ENCODE measurements at regions not wholly inside any gene's neighbourhood (a gene's known extent, or its start where the extent isn't known, plus 50 kb on each side); places are given as distances from the start of the nearest gene placed in this dataset.

DNA sequence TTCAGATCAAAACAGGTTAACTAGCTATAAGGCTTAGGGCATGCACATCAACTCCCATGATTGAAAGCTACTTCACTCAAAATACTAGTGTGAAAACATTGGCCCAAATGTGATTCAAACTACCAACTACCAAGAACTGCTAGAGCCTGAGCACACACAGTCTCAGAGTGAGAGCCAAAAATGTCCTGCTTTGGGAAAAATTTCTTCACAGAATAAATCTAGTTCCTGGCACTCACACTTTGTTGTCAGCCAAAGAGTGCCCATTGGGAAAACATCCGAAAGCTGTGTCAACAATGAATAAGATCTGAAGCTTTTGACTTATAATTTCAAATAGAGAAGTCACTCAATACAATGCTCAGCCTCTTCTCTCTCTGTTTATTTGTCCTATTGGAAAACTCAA, 182.7 kb downstream of the LRATD1 start:
- Mint-ChIP-seq H3K9me3 (peaks cover 0 to 14% (median 7%) of the 10 kb centered on the region in 7 donors), H3K27me3 (ENCODE audit: low read depth in 3 of 3) (no peaks in the 10 kb centered on the region), H3K4me1 (no peaks in the 10 kb centered on the region), H3K27ac (no peak overlapping the region), H3K36me3 (no peaks in the 10 kb centered on the region), H3K4me3 (no peak overlapping the region)
- Histone ChIP-seq H3K79me2 (ENCODE audit: insufficient read depth, low read length) (no peaks in the 10 kb centered on the region), H3K27me3 (ENCODE audit: control insufficient read depth in 2 of 2, insufficient read depth in 2 of 2, low read length in 2 of 2) (no peaks in the 10 kb centered on the region), H3K9ac (ENCODE audit: insufficient read depth, low read length, poor library complexity, severe bottlenecking) (no peak overlapping the region), H3K36me3 (replicated peaks in 1 of 2; ENCODE audit: control insufficient read depth in 1 of 2, insufficient read depth in 2 of 2, low read length in 2 of 2) (no peaks in the 10 kb centered on the region), H4K20me1 (ENCODE audit: insufficient read depth, low read length) (no peaks in the 10 kb centered on the region), H3K27ac (ENCODE audit: low read depth in 1 of 2, low read length in 2 of 2) (no peak overlapping the region), H3K4me3 (replicated peaks in 1 of 3; ENCODE audit: low read depth in 2 of 3, low read length in 3 of 3) (no peak overlapping the region), H3K4me1 (ENCODE audit: control insufficient read depth in 1 of 2, insufficient read depth in 2 of 2, low read length in 2 of 2) (no peaks in the 10 kb centered on the region), H2AFZ (ENCODE audit: insufficient read depth, low read depth, low read length, poor library complexity, severe bottlenecking) (no peak overlapping the region), H3K4me2 (replicated peaks; ENCODE audit: extremely low read depth, low read length, poor library complexity, severe bottlenecking) (no peak overlapping the region), H3K9me3 (replicated peaks in 1 of 2; ENCODE audit: control insufficient read depth in 1 of 2, insufficient read depth in 1 of 2, low read length in 2 of 2) (peaks cover 4 to 15% of the 10 kb centered on the region in 2 donors)
- TF ChIP-seq, protein P1, sequence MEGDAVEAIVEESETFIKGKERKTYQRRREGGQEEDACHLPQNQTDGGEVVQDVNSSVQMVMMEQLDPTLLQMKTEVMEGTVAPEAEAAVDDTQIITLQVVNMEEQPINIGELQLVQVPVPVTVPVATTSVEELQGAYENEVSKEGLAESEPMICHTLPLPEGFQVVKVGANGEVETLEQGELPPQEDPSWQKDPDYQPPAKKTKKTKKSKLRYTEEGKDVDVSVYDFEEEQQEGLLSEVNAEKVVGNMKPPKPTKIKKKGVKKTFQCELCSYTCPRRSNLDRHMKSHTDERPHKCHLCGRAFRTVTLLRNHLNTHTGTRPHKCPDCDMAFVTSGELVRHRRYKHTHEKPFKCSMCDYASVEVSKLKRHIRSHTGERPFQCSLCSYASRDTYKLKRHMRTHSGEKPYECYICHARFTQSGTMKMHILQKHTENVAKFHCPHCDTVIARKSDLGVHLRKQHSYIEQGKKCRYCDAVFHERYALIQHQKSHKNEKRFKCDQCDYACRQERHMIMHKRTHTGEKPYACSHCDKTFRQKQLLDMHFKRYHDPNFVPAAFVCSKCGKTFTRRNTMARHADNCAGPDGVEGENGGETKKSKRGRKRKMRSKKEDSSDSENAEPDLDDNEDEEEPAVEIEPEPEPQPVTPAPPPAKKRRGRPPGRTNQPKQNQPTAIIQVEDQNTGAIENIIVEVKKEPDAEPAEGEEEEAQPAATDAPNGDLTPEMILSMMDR (IDR thresholded peaks at IDR 0.05): no peak
- intact Hi-C loops (cut with micrococcal nuclease): no loop called here
- 71% methylated on average over 1 of the region's 1 CpG for WGBS (ENCODE audit: insufficient coverage)
- DNase-seq: no peak

DNA sequence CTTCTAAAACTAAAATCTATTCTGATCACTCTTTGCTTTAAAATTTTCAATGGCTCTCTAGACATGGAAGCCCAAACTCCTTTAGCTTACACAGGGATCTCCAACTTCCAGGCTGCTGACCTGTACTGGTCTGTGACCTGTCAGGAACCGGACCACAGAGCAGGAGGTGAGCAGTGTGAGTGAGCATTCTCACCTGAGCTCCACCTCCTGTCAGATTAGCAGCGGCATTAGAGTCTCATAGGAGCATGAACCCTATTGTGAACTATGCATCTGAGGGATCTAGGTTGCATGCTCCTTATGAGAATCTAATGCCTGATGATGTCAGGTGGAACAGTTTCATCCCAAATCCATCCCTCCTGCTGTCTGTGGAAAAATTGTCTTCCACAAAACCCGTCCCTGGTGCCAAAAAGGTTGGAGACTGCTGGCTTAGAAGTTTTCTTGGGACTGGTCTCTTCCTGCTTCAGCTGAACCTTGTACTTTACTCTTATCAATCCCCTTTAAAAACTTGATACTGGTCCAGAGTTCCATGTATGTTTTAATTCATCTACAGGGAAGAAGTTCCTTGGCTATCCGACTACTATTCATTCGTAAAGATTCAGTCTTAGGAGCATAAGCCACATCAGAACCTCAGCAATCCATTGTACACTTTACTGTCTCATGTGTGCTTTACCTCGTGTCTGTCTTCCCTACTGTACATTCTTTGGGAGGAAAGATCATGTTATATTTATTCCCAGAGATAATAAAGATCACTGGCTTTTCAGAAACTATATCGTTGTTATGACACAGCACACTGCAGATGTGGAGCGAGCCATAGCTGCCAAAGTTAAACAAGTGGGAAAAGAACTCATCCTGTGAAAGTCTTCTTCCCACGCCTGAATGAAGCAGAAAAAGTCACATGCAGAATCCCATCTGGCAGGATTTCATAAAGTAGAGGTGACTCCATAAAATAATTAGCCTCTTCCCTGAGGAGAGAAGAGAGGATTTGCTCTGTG, 183.8 kb downstream of the LRATD1 start:
- no CpG with 5 or more reads among the region's 9 CpGs for WGBS (ENCODE audit: insufficient coverage)
- no peaks in the 10 kb centered on the region for H3K27me3 ChIP-seq (ENCODE audit: control insufficient read depth in 2 of 2, insufficient read depth in 2 of 2, low read length in 2 of 2)

More for the DNA sequence above, 183.8 kb downstream of the LRATD1 start:
- Histone ChIP-seq H4K20me1 (ENCODE audit: insufficient read depth, low read length) (no peaks in the 10 kb centered on the region), H3K79me2 (ENCODE audit: insufficient read depth, low read length) (no peaks in the 10 kb centered on the region), H3K27ac (ENCODE audit: low read depth in 1 of 2, low read length in 2 of 2) (no peak overlapping the region), H3K4me3 (replicated peaks in 1 of 3; ENCODE audit: low read depth in 2 of 3, low read length in 3 of 3) (no peak overlapping the region), H3K9me3 (replicated peaks in 1 of 2; ENCODE audit: control insufficient read depth in 1 of 2, insufficient read depth in 1 of 2, low read length in 2 of 2) (peaks cover 4 to 19% of the 10 kb centered on the region in 2 donors), H3K9ac (ENCODE audit: insufficient read depth, low read length, poor library complexity, severe bottlenecking) (no peak overlapping the region), H3K36me3 (replicated peaks in 1 of 2; ENCODE audit: control insufficient read depth in 1 of 2, insufficient read depth in 2 of 2, low read length in 2 of 2) (no peaks in the 10 kb centered on the region), H3K4me1 (ENCODE audit: control insufficient read depth in 1 of 2, insufficient read depth in 2 of 2, low read length in 2 of 2) (no peaks in the 10 kb centered on the region), H3K4me2 (replicated peaks; ENCODE audit: extremely low read depth, low read length, poor library complexity, severe bottlenecking) (no peak overlapping the region), H2AFZ (ENCODE audit: insufficient read depth, low read depth, low read length, poor library complexity, severe bottlenecking) (no peak overlapping the region)
- H3K4me3 Mint-ChIP-seq: no peak overlapping the region
- H3K9me3 Mint-ChIP-seq: peaks cover 3 to 20% (median 8%) of the 10 kb centered on the region in 7 donors
- H3K27ac Mint-ChIP-seq: no peak overlapping the region
- DNase-seq: no peak
- TF ChIP-seq, protein P1 (IDR thresholded peaks at IDR 0.05): no peak
- H3K27me3 Mint-ChIP-seq (ENCODE audit: low read depth in 3 of 3): peaks cover 0 to 2% (median 0%) of the 10 kb centered on the region in 3 donors
- no peaks in the 10 kb centered on the region for H3K4me1 Mint-ChIP-seq
- no peaks in the 10 kb centered on the region for H3K36me3 Mint-ChIP-seq
- intact Hi-C loops (cut with micrococcal nuclease): no loop called here
